ENCODE measurements at regions not wholly inside any gene's neighbourhood (a gene's known extent, or its start where the extent isn't known, plus 50 kb on each side); places are given as distances from the start of the nearest gene placed in this dataset.

GRCh38 chr9:117470902-117471301, 56.0 kb upstream of the ASTN2 start:
- no peak overlapping the region for H3K4me2 ChIP-seq
- H3K4me1 ChIP-seq (ENCODE audit: insufficient read depth): no peaks in the 10 kb centered on the region
- TF ChIP-seq, protein P1, sequence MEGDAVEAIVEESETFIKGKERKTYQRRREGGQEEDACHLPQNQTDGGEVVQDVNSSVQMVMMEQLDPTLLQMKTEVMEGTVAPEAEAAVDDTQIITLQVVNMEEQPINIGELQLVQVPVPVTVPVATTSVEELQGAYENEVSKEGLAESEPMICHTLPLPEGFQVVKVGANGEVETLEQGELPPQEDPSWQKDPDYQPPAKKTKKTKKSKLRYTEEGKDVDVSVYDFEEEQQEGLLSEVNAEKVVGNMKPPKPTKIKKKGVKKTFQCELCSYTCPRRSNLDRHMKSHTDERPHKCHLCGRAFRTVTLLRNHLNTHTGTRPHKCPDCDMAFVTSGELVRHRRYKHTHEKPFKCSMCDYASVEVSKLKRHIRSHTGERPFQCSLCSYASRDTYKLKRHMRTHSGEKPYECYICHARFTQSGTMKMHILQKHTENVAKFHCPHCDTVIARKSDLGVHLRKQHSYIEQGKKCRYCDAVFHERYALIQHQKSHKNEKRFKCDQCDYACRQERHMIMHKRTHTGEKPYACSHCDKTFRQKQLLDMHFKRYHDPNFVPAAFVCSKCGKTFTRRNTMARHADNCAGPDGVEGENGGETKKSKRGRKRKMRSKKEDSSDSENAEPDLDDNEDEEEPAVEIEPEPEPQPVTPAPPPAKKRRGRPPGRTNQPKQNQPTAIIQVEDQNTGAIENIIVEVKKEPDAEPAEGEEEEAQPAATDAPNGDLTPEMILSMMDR (IDR thresholded peaks at IDR 0.05; ENCODE audit: poor library complexity): no peak
- no peaks in the 10 kb centered on the region for H3K9me2 ChIP-seq (replicated peaks; ENCODE audit: insufficient read depth)
- DNase-seq (ENCODE audit: low spot score): no peak
- no peak overlapping the region for H3K4me3 ChIP-seq
- no peaks in the 10 kb centered on the region for H3K79me2 ChIP-seq
- H4K20me1 ChIP-seq (ENCODE audit: insufficient read depth, poor library complexity, severe bottlenecking): no peaks in the 10 kb centered on the region
- H3K36me3 ChIP-seq (replicated peaks; ENCODE audit: insufficient read depth, low read depth): no peaks in the 10 kb centered on the region
- WGBS (ENCODE audit: low lambda C conversion rate, missing lambda C conversion rate): 36% methylated on average over 2 of the region's 2 CpGs
- no peak overlapping the region for H2AFZ ChIP-seq
- no peaks in the 10 kb centered on the region for H3K27me3 ChIP-seq
- H3K9me3 ChIP-seq (ENCODE audit: low read depth): no peaks in the 10 kb centered on the region
- H3K27ac ChIP-seq: no peak overlapping the region

DNA sequence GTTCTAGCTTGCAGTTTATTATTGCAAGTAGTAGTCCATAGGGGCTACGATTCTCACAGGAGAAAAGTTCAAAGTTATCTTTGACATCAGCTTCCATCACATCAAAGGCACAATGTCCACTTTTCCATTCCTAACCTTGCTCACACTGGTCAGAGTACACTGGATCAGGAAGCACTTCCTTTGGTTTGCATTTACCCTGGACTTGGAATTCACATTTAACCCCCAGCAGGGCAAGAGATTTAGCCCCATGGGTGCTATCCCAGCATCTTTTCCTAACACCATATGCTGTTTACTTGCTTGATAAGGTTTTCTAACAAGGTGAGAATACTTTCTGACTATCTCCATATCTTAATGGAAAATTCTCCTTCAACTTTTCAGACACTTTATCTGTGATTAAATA, 55.6 kb upstream of the ASTN2 start:
- no peak overlapping the region for H3K4me2 ChIP-seq
- no peaks in the 10 kb centered on the region for H3K4me1 ChIP-seq (ENCODE audit: insufficient read depth)
- H3K9me2 ChIP-seq (replicated peaks; ENCODE audit: insufficient read depth): no peaks in the 10 kb centered on the region
- H2AFZ ChIP-seq: no peak overlapping the region
- WGBS (ENCODE audit: low lambda C conversion rate, missing lambda C conversion rate): 28% methylated on average over 1 of the region's 1 CpG
- no peaks in the 10 kb centered on the region for H3K79me2 ChIP-seq
- H3K27ac ChIP-seq: no peak overlapping the region
- DNase-seq (ENCODE audit: low spot score): no peak
- TF ChIP-seq EZH2 (IDR thresholded peaks at IDR 0.05; ENCODE audit: borderline replicate concordance): no peak
- TF ChIP-seq, protein P1 (IDR thresholded peaks at IDR 0.05; ENCODE audit: poor library complexity): no peak
- H3K36me3 ChIP-seq (replicated peaks; ENCODE audit: insufficient read depth, low read depth): no peaks in the 10 kb centered on the region
- no peak overlapping the region for H3K4me3 ChIP-seq
- no peaks in the 10 kb centered on the region for H3K27me3 ChIP-seq
- H4K20me1 ChIP-seq (ENCODE audit: insufficient read depth, poor library complexity, severe bottlenecking): no peaks in the 10 kb centered on the region
- no peaks in the 10 kb centered on the region for H3K9me3 ChIP-seq (ENCODE audit: low read depth)

DNA sequence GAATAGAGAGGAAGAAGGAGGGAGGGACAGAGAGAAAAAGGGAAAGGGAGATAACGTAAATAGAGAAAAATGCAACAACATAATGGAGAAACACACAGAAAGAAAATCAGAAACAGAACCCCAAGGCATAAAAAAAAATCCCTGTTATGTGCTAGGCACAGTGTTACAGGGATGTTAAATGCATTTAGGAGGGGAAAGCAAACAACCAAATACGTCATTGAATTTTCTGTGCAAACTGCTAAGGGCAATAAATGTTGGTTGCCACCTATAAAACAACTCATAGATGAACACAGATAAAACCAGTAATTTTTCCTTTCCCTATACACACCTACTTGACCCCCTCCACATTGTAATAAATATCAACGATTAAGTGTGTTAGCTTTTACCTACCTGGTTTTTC, 51.3 kb upstream of the ASTN2 start:
- Histone ChIP-seq H2AFZ (no peak overlapping the region), H3K79me2 (no peaks in the 10 kb centered on the region), H3K27me3 (no peaks in the 10 kb centered on the region), H3K4me3 (no peak overlapping the region), H3K36me3 (replicated peaks; ENCODE audit: insufficient read depth, low read depth) (no peaks in the 10 kb centered on the region), H3K27ac (no peak overlapping the region), H3K9me2 (replicated peaks; ENCODE audit: insufficient read depth) (no peaks in the 10 kb centered on the region), H3K4me2 (no peak overlapping the region), H4K20me1 (ENCODE audit: insufficient read depth, poor library complexity, severe bottlenecking) (no peaks in the 10 kb centered on the region), H3K4me1 (ENCODE audit: insufficient read depth) (no peaks in the 10 kb centered on the region), H3K9me3 (ENCODE audit: low read depth) (no peaks in the 10 kb centered on the region)
- 56% methylated on average over 3 of the region's 3 CpGs for WGBS (ENCODE audit: low lambda C conversion rate, missing lambda C conversion rate)
- TF ChIP-seq EZH2phosphoT487 (IDR thresholded peaks at IDR 0.05; ENCODE audit: low read depth, severe bottlenecking, unreplicated experiment) (no peak), EZH2 (IDR thresholded peaks at IDR 0.05; ENCODE audit: borderline replicate concordance) (no peak)
- TF ChIP-seq, protein P1 (IDR thresholded peaks at IDR 0.05; ENCODE audit: poor library complexity): no peak
- DNase-seq (ENCODE audit: low spot score): no peak

GRCh38 chr9:117465706-117466105, 50.8 kb upstream of the ASTN2 start:
- Histone ChIP-seq H2AFZ (no peak overlapping the region), H3K4me2 (no peak overlapping the region), H3K27me3 (no peaks in the 10 kb centered on the region), H3K4me1 (ENCODE audit: insufficient read depth) (no peaks in the 10 kb centered on the region), H3K36me3 (replicated peaks; ENCODE audit: insufficient read depth, low read depth) (no peaks in the 10 kb centered on the region), H3K9me3 (ENCODE audit: low read depth) (no peaks in the 10 kb centered on the region), H4K20me1 (ENCODE audit: insufficient read depth, poor library complexity, severe bottlenecking) (no peaks in the 10 kb centered on the region), H3K27ac (no peak overlapping the region), H3K9me2 (replicated peaks; ENCODE audit: insufficient read depth) (no peaks in the 10 kb centered on the region), H3K4me3 (no peak overlapping the region), H3K79me2 (no peaks in the 10 kb centered on the region)
- DNase-seq (ENCODE audit: low spot score): no peak
- WGBS (ENCODE audit: low lambda C conversion rate, missing lambda C conversion rate): 69% methylated on average over 4 of the region's 4 CpGs
- TF ChIP-seq EZH2 (IDR thresholded peaks at IDR 0.05; ENCODE audit: borderline replicate concordance) (no peak), EZH2phosphoT487 (IDR thresholded peaks at IDR 0.05; ENCODE audit: low read depth, severe bottlenecking, unreplicated experiment) (no peak)
- TF ChIP-seq, protein P1 (IDR thresholded peaks at IDR 0.05; ENCODE audit: poor library complexity): no peak

All from hepatocyte (in vitro differentiated cells).